ENCODE measurements at regions not wholly inside any gene's neighbourhood (a gene's known extent, or its start where the extent isn't known, plus 50 kb on each side); places are given as distances from the start of the nearest gene placed in this dataset.

DNA sequence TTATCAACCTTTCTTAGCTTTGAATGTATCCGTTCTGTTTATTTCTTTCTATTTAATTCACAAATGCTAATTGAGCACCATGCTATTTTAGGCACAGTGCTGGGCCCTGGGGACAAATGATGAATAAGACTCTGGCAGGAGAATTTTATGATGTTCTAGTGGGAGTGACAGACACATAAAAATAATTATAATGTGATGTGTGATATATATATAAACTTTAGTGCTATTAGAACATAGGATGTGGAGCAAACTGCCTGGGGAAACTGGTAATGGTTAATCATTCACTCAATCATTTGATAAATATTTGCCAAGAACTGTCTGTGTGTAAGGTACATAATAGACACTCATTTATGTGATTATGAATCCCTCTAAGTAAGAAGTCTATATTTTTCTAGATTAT, 50.7 kb upstream of the FRY start:
- DNase-seq: no peak
- intact Hi-C loops (cut with DNase I): no loop called here
- no peak for ATAC-seq (ENCODE audit: poor library complexity)
